ENCODE measurements at regions not wholly inside any gene's neighbourhood (a gene's known extent, or its start where the extent isn't known, plus 50 kb on each side); places are given as distances from the start of the nearest gene placed in this dataset.

DNA sequence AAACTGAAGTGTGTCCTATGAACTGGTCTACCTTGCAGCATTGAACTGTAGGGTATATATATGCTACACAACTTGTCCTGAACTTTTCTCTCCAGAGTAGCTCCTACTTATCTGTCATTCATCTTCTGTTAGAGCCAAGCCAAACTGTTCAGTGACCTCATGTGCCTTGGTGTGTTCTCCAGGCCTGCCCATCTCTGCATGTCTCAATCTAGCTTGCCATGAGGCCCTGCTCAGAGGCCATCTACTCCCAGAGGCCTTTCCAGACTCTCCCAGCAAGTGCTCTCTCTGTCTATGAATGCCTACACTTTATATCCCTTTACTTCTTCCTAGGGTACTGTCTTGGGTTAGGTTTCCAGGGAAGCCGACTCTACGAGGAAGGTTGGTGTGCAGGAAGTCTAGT lies 99.8 kb upstream of the MTPN start:
- no peaks in the 10 kb centered on the region for H3K27me3 ChIP-seq (replicated peaks in 1 of 4; ENCODE audit: control insufficient read depth in 3 of 4, extremely low read depth in 1 of 4, insufficient read depth in 3 of 4, low read length in 3 of 4)
- no peak for DNase-seq (ENCODE audit: low read depth in 1 of 2, low spot score in 2 of 2)
- no peak overlapping the region for H3K4ac ChIP-seq (replicated peaks; ENCODE audit: insufficient read length, low read depth, low read length)
- H3K4me3 ChIP-seq (ENCODE audit: extremely low read depth in 1 of 4, insufficient read depth in 2 of 4, low read depth in 3 of 4, low read length in 4 of 4): no peak overlapping the region
- no peaks in the 10 kb centered on the region for H3K36me3 ChIP-seq (ENCODE audit: control insufficient read depth in 2 of 4, insufficient read depth in 4 of 4, low read length in 3 of 4)
- no peaks in the 10 kb centered on the region for H3K79me2 ChIP-seq (ENCODE audit: control insufficient read depth in 1 of 2, insufficient read depth in 2 of 2, low read length in 2 of 2)
- no peak overlapping the region for H4K5ac ChIP-seq (ENCODE audit: insufficient read length, low read depth, low read length)
- H2BK12ac ChIP-seq (ENCODE audit: low read depth, low read length): no peak overlapping the region
- no peak overlapping the region for H3K23ac ChIP-seq (ENCODE audit: insufficient read length)
- H2BK5ac ChIP-seq (ENCODE audit: low read depth, low read length): no peak overlapping the region
- POLR2A ChIA-PET (ENCODE audit: partially characterized antibody): no interaction called here
- no peak overlapping the region for H3K4me2 ChIP-seq (ENCODE audit: insufficient read depth in 1 of 2, low read depth in 2 of 2, low read length in 2 of 2)
- H2AFZ ChIP-seq (ENCODE audit: low read length): no peak overlapping the region
- H3K27ac ChIP-seq (ENCODE audit: low read depth, low read length): no peak overlapping the region
- H3K14ac ChIP-seq (ENCODE audit: insufficient read length): no peak overlapping the region
- no peak overlapping the region for H3K9ac ChIP-seq (replicated peaks in 1 of 4; ENCODE audit: extremely low read depth in 1 of 4, low read depth in 3 of 4, low read length in 3 of 4)
- H3K79me1 ChIP-seq (ENCODE audit: low read depth, low read length): no peaks in the 10 kb centered on the region
- no peak overlapping the region for H2AK5ac ChIP-seq (ENCODE audit: low read depth, low read length)
- H2BK120ac ChIP-seq (replicated peaks; ENCODE audit: low read depth, low read length): no peak overlapping the region
- no peak overlapping the region for H2BK15ac ChIP-seq (ENCODE audit: low read length)
- H3K18ac ChIP-seq (ENCODE audit: extremely low read depth, low read length): no peak overlapping the region
- no peak for FAIRE-seq
- H3K4me1 ChIP-seq (replicated peaks in 1 of 4; ENCODE audit: control insufficient read depth in 3 of 4, insufficient read depth in 4 of 4, low read length in 3 of 4): no peaks in the 10 kb centered on the region
- H4K8ac ChIP-seq (ENCODE audit: extremely low read depth, insufficient read depth, low read length): no peak overlapping the region
- no peaks in the 10 kb centered on the region for H3K23me2 ChIP-seq (ENCODE audit: low read depth, low read length)
- H4K20me1 ChIP-seq (replicated peaks in 1 of 2; ENCODE audit: control insufficient read depth in 1 of 2, insufficient read depth in 2 of 2, low read length in 2 of 2): no peaks in the 10 kb centered on the region
- no peak overlapping the region for H3K56ac ChIP-seq (replicated peaks; ENCODE audit: insufficient read length, low read depth, low read length)
- 92% methylated on average over 2 of the region's 2 CpGs; no CpG with 5 or more reads in 1 of the 2 experiments for WGBS, 2 experiments (ENCODE audit: extremely low coverage in 1 of 2, insufficient coverage in 1 of 2, insufficient read length in 1 of 2, insufficient replicate concordance in 2 of 2, low coverage in 1 of 2, low lambda C conversion rate in 2 of 2, missing lambda C conversion rate in 1 of 2)
- no peak overlapping the region for H2BK20ac ChIP-seq (ENCODE audit: low read length)
- CTCF ChIA-PET (ENCODE audit: partially characterized antibody): interaction anchor here (0.5 kb wide), 1 partner anchor 1529 kb away, joined by 3 read pairs; no protein-coding TSS in a partner anchor
- no peaks in the 10 kb centered on the region for H3K9me3 ChIP-seq (ENCODE audit: insufficient read depth in 2 of 2, low read depth in 1 of 2, low read length in 1 of 2)
- H4K91ac ChIP-seq (replicated peaks; ENCODE audit: insufficient read length, low read length): no peak overlapping the region
- TF ChIP-seq ASH2L (IDR thresholded peaks at IDR 0.05; ENCODE audit: low read length) (no peak), RFX5 (IDR thresholded peaks at IDR 0.05; ENCODE audit: borderline replicate concordance, low read depth, low read length) (no peak), EP300 (IDR thresholded peaks at IDR 0.05; ENCODE audit: borderline replicate concordance in 1 of 2, low read depth in 2 of 2, low read length in 2 of 2) (no peak), POU5F1 (IDR thresholded peaks at IDR 0.05; ENCODE audit: low read depth, low read length) (no peak), ZNF274 (IDR thresholded peaks at IDR 0.05; ENCODE audit: borderline replicate concordance, extremely low read depth, low read length) (no peak), PHF8 (conservative IDR thresholded peaks at IDR 0.05; ENCODE audit: low read depth, low read length) (no peak), TEAD4 (IDR thresholded peaks at IDR 0.05; ENCODE audit: low read depth, low read length) (no peak), GTF2F1 (IDR thresholded peaks at IDR 0.05; ENCODE audit: borderline replicate concordance, low read depth, low read length) (no peak), RXRA (IDR thresholded peaks at IDR 0.05; ENCODE audit: insufficient read depth, low read depth, low read length) (no peak)
